ENCODE measurements at regions not wholly inside any gene's neighbourhood (a gene's known extent, or its start where the extent isn't known, plus 50 kb on each side); places are given as distances from the start of the nearest gene placed in this dataset.

GRCh38 chr3:106030627-106030963 is 161.8 kb upstream of the CBLB start:
- no peak for TF ChIP-seq CTCF (IDR thresholded peaks at IDR 0.05)
- no peak for TF ChIP-seq POLR2A (IDR thresholded peaks at IDR 0.05)

Data from body of pancreas (tissue), 4 donors.